SK-N-MC (cell line): ENCODE measurements at regions not wholly inside any gene's neighbourhood (a gene's known extent, or its start where the extent isn't known, plus 50 kb on each side); places are given as distances from the start of the nearest gene placed in this dataset.

Experiments
- EZH2 ChIP-seq: fragments of 200-600 bp; sonication (generic); IDR thresholded peaks from one replicate; pipeline ENCODE4 v1.6.1; 2017; ENCODE audit warnings: antibody characterized with exemption
- POLR2AphosphoS5 ChIP-seq: IDR thresholded peaks from 2 replicates; pipeline ENCODE4 v1.6.1; 2012; ENCODE audit warnings: mild to moderate bottlenecking, low read depth, low read length, borderline replicate concordance

DNA sequence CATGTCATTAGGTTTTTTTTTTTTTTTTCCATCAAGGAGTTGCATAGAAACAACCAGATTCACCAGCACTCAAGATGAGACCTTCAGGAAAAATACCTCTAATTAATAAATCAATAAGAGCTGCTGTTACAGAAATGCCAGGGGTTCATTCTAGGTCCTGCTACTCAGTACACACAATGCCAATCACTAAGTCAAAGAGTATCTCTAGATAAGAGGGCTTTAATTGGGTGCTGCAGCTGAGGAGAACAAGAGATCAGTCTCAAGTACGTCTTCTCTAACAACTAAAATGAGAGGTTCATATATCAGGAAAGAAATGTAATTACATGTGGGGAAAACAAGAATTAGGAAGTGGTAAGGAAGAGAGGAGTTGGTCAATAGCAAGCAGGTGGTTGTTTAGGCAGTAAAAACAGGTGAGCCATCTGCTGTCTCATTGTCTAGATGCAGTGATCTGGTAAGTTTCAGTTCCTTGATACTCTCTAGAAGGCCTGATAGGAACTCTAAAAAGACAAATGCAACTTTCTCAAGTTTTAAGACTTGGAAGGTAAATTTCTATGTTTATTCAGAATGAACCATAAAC is 272.9 kb upstream of the ZWINT start:
- TF ChIP-seq EZH2: no peak
- TF ChIP-seq POLR2AphosphoS5: no peak
